Transverse colon (tissue), 4 donors: ENCODE measurements at regions not wholly inside any gene's neighbourhood (a gene's known extent, or its start where the extent isn't known, plus 50 kb on each side); places are given as distances from the start of the nearest gene placed in this dataset.

Source experiments
- DNase-seq: peaks from one replicate; pipeline ENCODE4 v3.0.0-alpha.2; 2019
- H3K27ac ChIP-seq, 4 donors: fragments of 200-600 bp; sonication (generic); 2 replicates each; pipeline ENCODE4 v1.5.1; 2016 to 2018; ENCODE audit warnings: inconsistent platforms in 4 of 4
- H3K27me3 ChIP-seq: fragments of 200-600 bp; sonication (generic); 2 replicates; pipeline ENCODE4 v1.5.1; 2017; ENCODE audit warnings: inconsistent platforms
- H3K36me3 ChIP-seq, 4 donors: fragments of 200-600 bp; sonication (generic); 2 replicates each; pipeline ENCODE4 v1.5.1; 2017 to 2019; ENCODE audit warnings: inconsistent platforms in 4 of 4
- H3K4me1 ChIP-seq, 4 donors: fragments of 200-600 bp; sonication (generic); 2 replicates each; pipeline ENCODE4 v1.5.1; 2017 to 2020; ENCODE audit warnings: inconsistent platforms in 4 of 4
- H3K4me3 ChIP-seq, 4 donors: fragments of 200-600 bp; sonication (generic); 1 replicate in 1 of 4; 2 replicates in 3 of 4; pipeline versions ENCODE4 v1.5.1 to v1.6.1; 2017 to 2019; ENCODE audit warnings: inconsistent platforms in 4 of 4
- H3K9me3 ChIP-seq, 2 donors: fragments of 200-600 bp; sonication (generic); 2 replicates each; pipeline ENCODE4 v1.5.1; 2017 to 2019; ENCODE audit warnings: inconsistent platforms in 2 of 2
- EP300 ChIP-seq: sonication (generic); formaldehyde crosslinking; IDR thresholded peaks from one replicate; pipeline ENCODE4 v1.6.1; 2017; ENCODE audit warnings: antibody characterized with exemption, low read depth
- POLR2A ChIP-seq: fragments of 450-650 bp; IDR thresholded peaks from one replicate; pipeline ENCODE4 v1.6.1; 2016; ENCODE audit warnings: antibody characterized with exemption, mild to moderate bottlenecking, moderate library complexity
- POLR2AphosphoS5 ChIP-seq, 3 donors: sonication (generic); formaldehyde crosslinking; IDR thresholded peaks; one replicate each; pipeline ENCODE4 v1.6.1; 2016; ENCODE audit warnings: antibody characterized with exemption in 3 of 3
- WGBS, 2 donors: methylation state at CpG; one replicate each; pipeline ENCODE4 v1.1.5; 2018; ENCODE audit warnings: low coverage in 1 of 2; 5-methylcytosine and 5-hydroxymethylcytosine counted together
- in situ Hi-C, 4 donors: fragments of 200-750 bp; cut with MboI; loops; one replicate each; pipeline versions ENCODE4 v1.15.0 to v1.15.1; 2017; ENCODE audit warnings: low sequenced_read_pairs in 3 of 4, low pct_ligation_motif_present in 1 of 4, low pct_unique_long_range_greater_than_20kb in 1 of 4
- intact Hi-C: fragments of 100-400 bp; cut with DNase I; formaldehyde crosslinking; loops from one replicate; pipeline ENCODE4 v1.15.1; 2023; ENCODE audit warnings: low total_unique reads
- TF ChIP-seq, protein P1 (sequence below), 5 experiments: fragments of 200-600 bp in 3 of 5; fragments of 450-650 bp in 2 of 5; sonication (generic) in 3 of 5; IDR thresholded peaks; 1 replicate in 2 of 5; 2 replicates in 3 of 5; pipeline ENCODE4 v1.5.1; 2016 to 2017; ENCODE audit warnings: antibody characterized with exemption in 5 of 5, inconsistent platforms in 3 of 5, mild to moderate bottlenecking in 2 of 5, moderate library complexity in 1 of 5

- H3K4me1 ChIP-seq: peaks cover 5 to 36% (median 22%) of the 10 kb centered on the region in 4 donors
- H3K27ac ChIP-seq: no peak overlapping the region
- no peaks in the 10 kb centered on the region for H3K9me3 ChIP-seq
- WGBS, 2 donors: 61 to 69% methylated on average over 5 to 11 of the region's 11 CpGs
- no peak overlapping the region for H3K4me3 ChIP-seq
- no peak for DNase-seq
- no peak for TF ChIP-seq EP300
- no peak for TF ChIP-seq POLR2A
- no peak for TF ChIP-seq POLR2AphosphoS5 (IDR thresholded peaks at IDR 0.05)
- TF ChIP-seq, protein P1, sequence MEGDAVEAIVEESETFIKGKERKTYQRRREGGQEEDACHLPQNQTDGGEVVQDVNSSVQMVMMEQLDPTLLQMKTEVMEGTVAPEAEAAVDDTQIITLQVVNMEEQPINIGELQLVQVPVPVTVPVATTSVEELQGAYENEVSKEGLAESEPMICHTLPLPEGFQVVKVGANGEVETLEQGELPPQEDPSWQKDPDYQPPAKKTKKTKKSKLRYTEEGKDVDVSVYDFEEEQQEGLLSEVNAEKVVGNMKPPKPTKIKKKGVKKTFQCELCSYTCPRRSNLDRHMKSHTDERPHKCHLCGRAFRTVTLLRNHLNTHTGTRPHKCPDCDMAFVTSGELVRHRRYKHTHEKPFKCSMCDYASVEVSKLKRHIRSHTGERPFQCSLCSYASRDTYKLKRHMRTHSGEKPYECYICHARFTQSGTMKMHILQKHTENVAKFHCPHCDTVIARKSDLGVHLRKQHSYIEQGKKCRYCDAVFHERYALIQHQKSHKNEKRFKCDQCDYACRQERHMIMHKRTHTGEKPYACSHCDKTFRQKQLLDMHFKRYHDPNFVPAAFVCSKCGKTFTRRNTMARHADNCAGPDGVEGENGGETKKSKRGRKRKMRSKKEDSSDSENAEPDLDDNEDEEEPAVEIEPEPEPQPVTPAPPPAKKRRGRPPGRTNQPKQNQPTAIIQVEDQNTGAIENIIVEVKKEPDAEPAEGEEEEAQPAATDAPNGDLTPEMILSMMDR (IDR thresholded peaks at IDR 0.05): no peak
- H3K27me3 ChIP-seq: no peaks in the 10 kb centered on the region
- in situ Hi-C loops (loop anchor here in 3 of 4 donors (10.0 kb wide), 1 partner anchor 263 kb away; no protein-coding TSS in a partner anchor), intact Hi-C loops (loop anchor here (10.0 kb wide), 1 partner anchor 1243 kb away; no protein-coding TSS in a partner anchor)
- H3K36me3 ChIP-seq: no peaks in the 10 kb centered on the region
Observed at GRCh38 chr14:100381395-100382105, 58.4 kb downstream of the SLC25A47 start.

DNA sequence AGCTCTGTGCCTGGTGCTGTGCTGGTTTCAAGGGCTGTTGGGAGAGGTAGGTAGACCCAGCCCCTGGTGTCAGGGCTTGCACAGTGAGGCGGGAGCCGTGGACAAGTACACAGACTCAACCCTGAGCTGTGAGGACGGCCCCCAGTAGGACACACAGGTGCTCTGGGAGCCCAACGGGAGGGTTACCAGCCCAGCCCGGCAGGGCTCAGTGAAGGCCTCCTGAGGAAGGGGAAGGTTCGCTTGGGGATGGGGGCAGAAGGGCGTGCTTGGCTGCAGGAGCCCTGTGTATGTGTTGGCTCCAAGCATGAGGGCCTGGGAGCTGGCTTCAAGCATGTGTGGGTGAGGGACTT, 58.9 kb downstream of the SLC25A47 start:
- 83% methylated on average over 7 of the region's 7 CpGs; no CpG with 5 or more reads in 1 of the 2 donors for WGBS, 2 donors
- H3K27me3 ChIP-seq: no peaks in the 10 kb centered on the region
- H3K4me1 ChIP-seq: peaks cover under 1 to 32% (median 17%) of the 10 kb centered on the region in 4 donors
- in situ Hi-C loops (loop anchor here in 3 of 4 donors (10.0 kb wide), 1 partner anchor 263 kb away; no protein-coding TSS in a partner anchor), intact Hi-C loops (loop anchor here (10.0 kb wide), 1 partner anchor 1243 kb away; no protein-coding TSS in a partner anchor)
- H3K27ac ChIP-seq: no peak overlapping the region
- H3K9me3 ChIP-seq: no peaks in the 10 kb centered on the region
- no peak for TF ChIP-seq EP300
- TF ChIP-seq, protein P1 (IDR thresholded peaks at IDR 0.05): no peak
- no peak for TF ChIP-seq POLR2AphosphoS5 (IDR thresholded peaks at IDR 0.05)
- TF ChIP-seq POLR2A: no peak
- no peak overlapping the region for H3K4me3 ChIP-seq
- no peaks in the 10 kb centered on the region for H3K36me3 ChIP-seq
- DNase-seq: no peak

DNA sequence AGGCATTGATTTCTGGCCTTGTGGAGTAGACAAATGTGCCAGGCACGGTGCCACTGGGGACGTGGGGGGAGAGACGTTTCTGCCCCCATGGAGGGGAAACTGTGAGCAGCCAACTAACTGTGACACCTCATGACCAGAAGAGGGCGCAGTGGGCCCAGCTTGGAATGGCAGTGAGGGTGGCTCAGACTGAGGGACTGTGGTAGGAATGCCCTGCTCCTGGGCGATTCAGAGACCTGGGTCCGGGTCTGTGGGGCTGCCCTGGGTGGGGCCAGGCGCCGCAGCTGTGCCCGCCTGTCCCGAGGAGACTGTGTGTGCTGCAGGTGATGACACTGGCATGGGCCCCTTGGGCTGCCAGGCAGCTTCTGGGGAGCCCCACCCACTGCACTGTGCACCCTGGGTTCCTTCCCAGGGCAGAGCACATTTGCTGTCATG, 60.6 kb downstream of the SLC25A47 start:
- no peaks in the 10 kb centered on the region for H3K9me3 ChIP-seq
- in situ Hi-C loops: loop anchor here in 3 of 4 donors (10.0 kb wide), 1 partner anchor 261 kb away; no protein-coding TSS in a partner anchor
- H3K27ac ChIP-seq: no peak overlapping the region

DNA sequence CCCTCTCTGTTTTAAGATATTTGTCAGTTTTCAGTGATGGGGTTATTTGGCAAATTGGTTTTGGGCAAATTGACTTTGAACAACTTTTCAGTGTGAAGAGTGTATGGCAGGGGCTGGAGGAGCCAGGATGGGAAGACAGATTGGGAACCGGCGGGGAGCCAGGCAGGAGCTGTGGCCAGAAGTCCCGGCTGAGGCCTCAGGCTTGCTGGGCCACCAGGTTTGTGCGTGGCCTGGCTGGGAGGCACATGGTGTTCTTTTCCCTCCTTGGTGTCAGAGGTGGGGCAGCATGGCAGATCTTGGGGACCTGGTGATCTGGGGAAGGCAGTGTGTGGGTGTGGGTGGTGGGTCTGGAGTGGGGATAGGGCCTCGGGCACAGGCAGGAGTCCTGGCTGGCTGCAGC, 61.1 kb downstream of the SLC25A47 start:
- H3K4me1 ChIP-seq: peaks cover 0 to 36% (median 18%) of the 10 kb centered on the region in 4 donors
- H3K4me3 ChIP-seq: no peak overlapping the region
- TF ChIP-seq EP300: no peak
- TF ChIP-seq, protein P1 (IDR thresholded peaks at IDR 0.05): no peak
- TF ChIP-seq POLR2A: no peak
- TF ChIP-seq POLR2AphosphoS5 (IDR thresholded peaks at IDR 0.05): no peak
- H3K36me3 ChIP-seq: no peaks in the 10 kb centered on the region
- intact Hi-C loops: loop anchor here (10.0 kb wide), 1 partner anchor 1241 kb away; no protein-coding TSS in a partner anchor
- H3K9me3 ChIP-seq: no peaks in the 10 kb centered on the region
- no peaks in the 10 kb centered on the region for H3K27me3 ChIP-seq
- 90% methylated on average over 5 of the region's 5 CpGs; no CpG with 5 or more reads in 1 of the 2 donors for WGBS, 2 donors
- H3K27ac ChIP-seq: no peak overlapping the region
- in situ Hi-C loops: loop anchor here in 3 of 4 donors (10.0 kb wide), 1 partner anchor 261 kb away; no protein-coding TSS in a partner anchor
- no peak for DNase-seq

More for the DNA sequence above, 60.6 kb downstream of the SLC25A47 start:
- no peak overlapping the region for H3K4me3 ChIP-seq
- peaks cover 0 to 31% (median 14%) of the 10 kb centered on the region in 4 donors for H3K4me1 ChIP-seq
- no peaks in the 10 kb centered on the region for H3K27me3 ChIP-seq
- 19% methylated on average over 9 of the region's 10 CpGs; no CpG with 5 or more reads in 1 of the 2 donors for WGBS, 2 donors
- peak; percentile 75 for DNase-seq
- TF ChIP-seq POLR2A (no peak), EP300 (no peak), POLR2AphosphoS5 (IDR thresholded peaks at IDR 0.05) (no peak)
- TF ChIP-seq, protein P1 (IDR thresholded peaks at IDR 0.05): peak; percentile 77 to 90 (median 79)
- no peaks in the 10 kb centered on the region for H3K36me3 ChIP-seq
- intact Hi-C loops: loop anchor here (10.0 kb wide), 1 partner anchor 1241 kb away; no protein-coding TSS in a partner anchor
